Fibroblast of mammary gland (primary cell): ENCODE measurements at regions not wholly inside any gene's neighbourhood (a gene's known extent, or its start where the extent isn't known, plus 50 kb on each side); places are given as distances from the start of the nearest gene placed in this dataset.

ENCODE experiments used
- DNase-seq: peaks from one replicate; pipeline ENCODE4 v3.0.0-alpha.2; 2010; ENCODE audit warnings: low read depth
- H3K4me3 ChIP-seq: 2 replicates; pipeline ENCODE4 v1.5.1; 2011; ENCODE audit warnings: low read depth, mild to moderate bottlenecking, low read length, moderate library complexity; ENCODE audit not compliant: control insufficient read depth
- TF ChIP-seq, protein P1 (sequence below): conservative IDR thresholded peaks from 2 replicates; pipeline ENCODE4 v1.5.1; 2011; ENCODE audit warnings: low read depth, low read length, inconsistent platforms; ENCODE audit not compliant: control insufficient read depth, insufficient read depth

GRCh38 chr18:78130232-78131195 lies 849.1 kb upstream of the SALL3 start:
- no peak for DNase-seq
- TF ChIP-seq, protein P1, sequence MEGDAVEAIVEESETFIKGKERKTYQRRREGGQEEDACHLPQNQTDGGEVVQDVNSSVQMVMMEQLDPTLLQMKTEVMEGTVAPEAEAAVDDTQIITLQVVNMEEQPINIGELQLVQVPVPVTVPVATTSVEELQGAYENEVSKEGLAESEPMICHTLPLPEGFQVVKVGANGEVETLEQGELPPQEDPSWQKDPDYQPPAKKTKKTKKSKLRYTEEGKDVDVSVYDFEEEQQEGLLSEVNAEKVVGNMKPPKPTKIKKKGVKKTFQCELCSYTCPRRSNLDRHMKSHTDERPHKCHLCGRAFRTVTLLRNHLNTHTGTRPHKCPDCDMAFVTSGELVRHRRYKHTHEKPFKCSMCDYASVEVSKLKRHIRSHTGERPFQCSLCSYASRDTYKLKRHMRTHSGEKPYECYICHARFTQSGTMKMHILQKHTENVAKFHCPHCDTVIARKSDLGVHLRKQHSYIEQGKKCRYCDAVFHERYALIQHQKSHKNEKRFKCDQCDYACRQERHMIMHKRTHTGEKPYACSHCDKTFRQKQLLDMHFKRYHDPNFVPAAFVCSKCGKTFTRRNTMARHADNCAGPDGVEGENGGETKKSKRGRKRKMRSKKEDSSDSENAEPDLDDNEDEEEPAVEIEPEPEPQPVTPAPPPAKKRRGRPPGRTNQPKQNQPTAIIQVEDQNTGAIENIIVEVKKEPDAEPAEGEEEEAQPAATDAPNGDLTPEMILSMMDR, result no peak
- H3K4me3 ChIP-seq, result no peak overlapping the region

DNA sequence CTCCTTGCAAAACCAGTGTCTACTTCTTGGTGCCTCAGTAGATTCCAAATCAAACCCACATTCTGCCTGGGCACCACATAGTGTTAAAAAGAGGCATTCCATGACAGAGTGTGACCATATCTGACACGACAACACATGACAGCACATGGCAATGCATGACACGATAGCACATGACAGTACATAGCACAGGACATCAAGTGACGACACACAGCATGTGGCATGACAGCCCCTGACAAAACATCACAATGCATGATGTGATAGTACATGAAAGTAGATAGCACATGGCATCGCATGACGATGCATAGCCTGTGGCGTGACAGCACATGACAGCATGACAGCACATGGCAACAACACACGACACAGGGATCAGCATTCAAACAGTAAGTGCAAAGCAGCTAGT lies 845.9 kb upstream of the SALL3 start:
- H3K4me3 ChIP-seq, result no peak overlapping the region
- TF ChIP-seq, protein P1, result no peak
- no peak for DNase-seq

DNA sequence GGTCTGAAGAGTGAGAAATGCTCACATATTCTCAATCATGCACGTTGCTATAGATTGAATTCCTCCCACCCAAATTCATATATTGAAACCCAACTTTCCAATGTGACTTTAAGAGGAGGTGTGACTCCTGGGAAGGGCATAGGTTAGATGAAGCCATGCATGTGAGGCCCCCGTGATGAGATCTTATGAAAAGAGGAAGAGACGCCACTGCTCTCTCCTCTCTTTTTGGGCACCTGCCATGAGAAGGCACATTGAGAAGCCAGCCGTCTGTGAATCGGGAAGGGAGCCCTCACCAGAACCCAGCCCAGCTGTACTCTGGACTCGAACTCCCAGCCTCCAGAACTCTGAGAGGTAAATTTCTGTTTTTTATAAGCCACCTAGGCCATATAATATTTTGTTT lies 842.6 kb upstream of the SALL3 start:
- DNase-seq, result no peak
- H3K4me3 ChIP-seq, result no peak overlapping the region
- TF ChIP-seq, protein P1, result no peak

GRCh38 chr18:78138983-78139496 lies 840.6 kb upstream of the SALL3 start:
- TF ChIP-seq, protein P1, result no peak
- no peak for DNase-seq

GRCh38 chr18:78140294-78140693 lies 839.3 kb upstream of the SALL3 start:
- DNase-seq, result no peak
- no peak overlapping the region for H3K4me3 ChIP-seq
- TF ChIP-seq, protein P1, result no peak

More at GRCh38 chr18:78138983-78139496, 840.6 kb upstream of the SALL3 start:
- H3K4me3 ChIP-seq, result no peak overlapping the region

- no peak overlapping the region for H3K4me3 ChIP-seq
- TF ChIP-seq, protein P1, result no peak
- DNase-seq, result no peak
Measured at GRCh38 chr18:78144669-78145068, 834.9 kb upstream of the SALL3 start.
